Trophoblast cell (in vitro differentiated cells and primary cell): ENCODE measurements at regions not wholly inside any gene's neighbourhood (a gene's known extent, or its start where the extent isn't known, plus 50 kb on each side); places are given as distances from the start of the nearest gene placed in this dataset.

Experiments
- DNase-seq, 2 donors: peaks; one replicate each; pipeline ENCODE4 v3.0.0-alpha.2; 2016
- H2AFZ ChIP-seq: 2 replicates; pipeline ENCODE4 v1.6.1; 2013; ENCODE audit warnings: low read length, moderate library complexity, mild to moderate bottlenecking; ENCODE audit not compliant: insufficient read depth, poor library complexity
- H2AK5ac ChIP-seq: 2 replicates; pipeline ENCODE4 v1.6.1; 2013; ENCODE audit warnings: mild to moderate bottlenecking, low read length
- H2BK120ac ChIP-seq: 2 replicates; pipeline ENCODE4 v1.6.1; 2013; ENCODE audit warnings: low read length, mild to moderate bottlenecking, moderate library complexity; ENCODE audit not compliant: insufficient read depth, poor library complexity
- H2BK12ac ChIP-seq: 2 replicates; pipeline ENCODE4 v1.6.1; 2013; ENCODE audit warnings: mild to moderate bottlenecking, low read length, moderate library complexity
- H2BK5ac ChIP-seq: 2 replicates; pipeline ENCODE4 v1.6.1; 2013; ENCODE audit warnings: low read length, low read depth, moderate library complexity, mild to moderate bottlenecking; ENCODE audit not compliant: poor library complexity
- H3K14ac ChIP-seq: 2 replicates; pipeline ENCODE4 v1.6.1; 2013; ENCODE audit warnings: mild to moderate bottlenecking, low read length
- H3K18ac ChIP-seq: 2 replicates; pipeline ENCODE4 v1.6.1; 2013; ENCODE audit warnings: mild to moderate bottlenecking, low read length
- H3K23ac ChIP-seq: 2 replicates; pipeline ENCODE4 v1.6.1; 2013; ENCODE audit warnings: low read length
- H3K27ac ChIP-seq: 2 replicates; pipeline ENCODE4 v1.5.1; 2013; ENCODE audit warnings: low read depth, mild to moderate bottlenecking, inconsistent platforms, low read length, moderate library complexity
- H3K27me3 ChIP-seq: 2 replicates; pipeline ENCODE4 v1.6.1; 2013; ENCODE audit warnings: inconsistent platforms, mild to moderate bottlenecking, low read length, moderate library complexity; ENCODE audit not compliant: insufficient read depth
- H3K36me3 ChIP-seq, 2 experiments: 1 replicate in 1 of 2; 2 replicates in 1 of 2; pipeline ENCODE4 v1.6.1; 2013; ENCODE audit warnings: low read length in 2 of 2, mild to moderate bottlenecking in 2 of 2, moderate library complexity in 1 of 2; ENCODE audit not compliant: insufficient read depth in 2 of 2, control insufficient read depth in 1 of 2
- H3K4ac ChIP-seq: 2 replicates; pipeline ENCODE4 v1.6.1; 2013; ENCODE audit warnings: low read depth, mild to moderate bottlenecking, low read length, moderate library complexity
- H3K4me1 ChIP-seq, 2 experiments: 1 replicate in 1 of 2; 2 replicates in 1 of 2; pipeline ENCODE4 v1.6.1; 2013; ENCODE audit warnings: low read length in 2 of 2, mild to moderate bottlenecking in 2 of 2, moderate library complexity in 1 of 2; ENCODE audit not compliant: insufficient read depth in 2 of 2, control insufficient read depth in 1 of 2
- H3K4me2 ChIP-seq: 2 replicates; pipeline ENCODE4 v1.6.1; 2013; ENCODE audit warnings: inconsistent platforms, mild to moderate bottlenecking, low read length, moderate library complexity
- H3K4me3 ChIP-seq: 2 replicates; pipeline ENCODE4 v1.5.1; 2013; ENCODE audit warnings: mild to moderate bottlenecking, low read depth, low read length, inconsistent platforms
- H3K79me1 ChIP-seq: one replicate; pipeline ENCODE4 v1.6.1; 2013; ENCODE audit warnings: low read length
- H3K79me2 ChIP-seq: 2 replicates; pipeline ENCODE4 v1.6.1; 2013; ENCODE audit warnings: low read length, mild to moderate bottlenecking; ENCODE audit not compliant: control insufficient read depth, insufficient read depth, poor library complexity
- H3K9ac ChIP-seq: 2 replicates; pipeline ENCODE4 v1.6.1; 2013; ENCODE audit warnings: mild to moderate bottlenecking, low read length
- H3K9me3 ChIP-seq: 2 replicates; pipeline ENCODE4 v1.6.1; 2013; ENCODE audit warnings: low read depth, mild to moderate bottlenecking, control low read depth, inconsistent platforms, low read length; ENCODE audit not compliant: insufficient read depth
- H4K12ac ChIP-seq: 2 replicates; pipeline ENCODE4 v1.6.1; 2013; ENCODE audit warnings: low read depth, mild to moderate bottlenecking, low read length, moderate library complexity
- H4K8ac ChIP-seq: 2 replicates; pipeline ENCODE4 v1.6.1; 2013; ENCODE audit warnings: low read depth, mild to moderate bottlenecking, low read length, moderate library complexity
- H4K91ac ChIP-seq: one replicate; pipeline ENCODE4 v1.6.1; 2013; ENCODE audit warnings: low read depth, mild to moderate bottlenecking, low read length, moderate library complexity
- WGBS: extraction: QIAGEN DNeasy Blood & Tissue Kit; methylation state at CpG from one replicate; pipeline ENCODE4 v1.1.7; 2013; ENCODE audit warnings: missing lambda C conversion rate; ENCODE audit not compliant: insufficient read length, insufficient coverage; ENCODE audit errors: extremely low coverage; 5-methylcytosine and 5-hydroxymethylcytosine counted together

DNA sequence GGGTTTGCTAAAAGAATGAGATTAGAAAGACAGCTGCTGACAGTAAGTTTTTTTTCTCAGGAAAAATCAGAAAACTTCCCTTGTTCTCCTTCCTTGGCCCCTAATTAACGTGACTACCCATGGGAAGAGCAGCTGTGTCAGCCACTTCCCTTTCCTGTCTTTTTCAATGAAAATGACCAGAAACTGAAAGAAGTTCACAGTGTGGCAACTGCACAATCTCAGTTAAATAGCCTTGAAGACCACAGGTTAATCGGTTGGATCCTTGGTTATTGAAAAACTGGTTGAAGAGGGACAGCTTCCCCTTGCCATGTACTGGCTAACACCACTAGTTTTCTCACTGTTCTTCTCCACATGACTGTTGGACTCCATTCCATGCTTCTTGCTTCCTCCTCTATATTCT is 148.8 kb upstream of the AGR3 start:
- Histone ChIP-seq H4K8ac (no peak overlapping the region), H3K9me3 (peaks cover 2% of the 10 kb centered on the region), H3K36me3 (no peaks in the 10 kb centered on the region), H3K4me2 (no peak overlapping the region), H2BK12ac (no peak overlapping the region), H3K4me3 (no peak overlapping the region), H3K14ac (no peak overlapping the region), H2BK5ac (no peak overlapping the region), H2AFZ (no peak overlapping the region), H3K23ac (no peak overlapping the region), H3K4me1 (peaks cover 0 to 2% of the 10 kb centered on the region in 2 experiments), H3K18ac (no peak overlapping the region), H4K12ac (no peak overlapping the region), H3K27me3 (no peaks in the 10 kb centered on the region), H2AK5ac (no peak overlapping the region), H3K9ac (no peak overlapping the region), H4K91ac (no peak overlapping the region), H3K79me2 (peaks cover 2% of the 10 kb centered on the region), H3K27ac (no peak overlapping the region), H3K4ac (no peak overlapping the region), H3K79me1 (peaks cover 2% of the 10 kb centered on the region), H2BK120ac (no peak overlapping the region)
- DNase-seq: no peak
- WGBS: no CpG with 5 or more reads among the region's 2 CpGs

- Histone ChIP-seq H3K9me3 (peaks cover 2% of the 10 kb centered on the region), H3K23ac (no peak overlapping the region), H3K79me1 (peaks cover 2% of the 10 kb centered on the region), H3K27me3 (no peaks in the 10 kb centered on the region), H3K4ac (no peak overlapping the region), H4K12ac (no peak overlapping the region), H2BK12ac (no peak overlapping the region), H3K36me3 (no peaks in the 10 kb centered on the region), H2BK120ac (no peak overlapping the region), H3K9ac (no peak overlapping the region), H3K4me3 (no peak overlapping the region), H2AK5ac (no peak overlapping the region), H3K79me2 (peaks cover 2% of the 10 kb centered on the region), H3K14ac (no peak overlapping the region), H3K4me1 (peaks cover 0 to 2% of the 10 kb centered on the region in 2 experiments), H3K18ac (no peak overlapping the region), H2AFZ (no peak overlapping the region), H4K8ac (no peak overlapping the region), H2BK5ac (no peak overlapping the region), H3K27ac (no peak overlapping the region), H4K91ac (no peak overlapping the region), H3K4me2 (no peak overlapping the region)
- no CpG with 5 or more reads among the region's 1 CpG for WGBS
- peak in 1 of 2 donors; percentile 23 for DNase-seq
Observed at GRCh38 chr7:17031906-17032551, 150.2 kb upstream of the AGR3 start.

DNA sequence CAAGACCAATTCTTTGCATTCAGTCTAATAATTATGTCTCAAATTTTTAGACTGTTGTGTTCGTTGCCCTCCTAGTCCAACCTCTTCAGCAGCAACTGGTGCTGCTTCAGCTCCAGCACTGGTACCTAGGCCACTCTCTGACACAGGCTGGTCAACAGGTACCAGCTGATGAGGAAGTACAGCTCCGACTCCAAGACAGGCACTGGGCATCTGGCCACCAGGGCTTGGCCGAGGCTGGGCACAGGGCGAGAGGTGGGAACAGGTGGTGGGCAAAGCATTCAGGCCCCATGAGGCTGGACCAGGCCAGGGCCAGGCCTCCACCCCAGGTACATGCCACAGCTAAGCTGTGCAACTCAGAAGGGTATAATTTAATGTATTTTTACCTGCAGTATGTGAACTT is 151.5 kb upstream of the AGR3 start:
- DNase-seq: no peak
- no peak overlapping the region for H4K91ac ChIP-seq
- no peak overlapping the region for H3K4me3 ChIP-seq
- H3K79me2 ChIP-seq: peaks cover 2% of the 10 kb centered on the region
- no peaks in the 10 kb centered on the region for H3K36me3 ChIP-seq
- peak overlapping the region; percentile 96 for H2BK12ac ChIP-seq
- peak overlapping the region; percentile 29 for H3K18ac ChIP-seq
- no peak overlapping the region for H3K4ac ChIP-seq
- H3K14ac ChIP-seq: peak overlapping the region; percentile 75
- H2AK5ac ChIP-seq: peak overlapping the region; percentile 95
- no peak overlapping the region for H4K12ac ChIP-seq
- no peak overlapping the region for H3K23ac ChIP-seq
- H3K79me1 ChIP-seq: peaks cover 2% of the 10 kb centered on the region
- H2AFZ ChIP-seq: no peak overlapping the region
- H4K8ac ChIP-seq: no peak overlapping the region
- H3K4me1 ChIP-seq: peaks cover 0 to 4% of the 10 kb centered on the region in 2 experiments
- no peak overlapping the region for H3K27ac ChIP-seq
- no peak overlapping the region for H2BK120ac ChIP-seq
- H3K9me3 ChIP-seq: peaks cover 2% of the 10 kb centered on the region
- H3K9ac ChIP-seq: no peak overlapping the region
- no peak overlapping the region for H3K4me2 ChIP-seq
- H3K27me3 ChIP-seq: no peaks in the 10 kb centered on the region
- H2BK5ac ChIP-seq: no peak overlapping the region
- WGBS: no CpG with 5 or more reads among the region's 4 CpGs

GRCh38 chr7:17036584-17036983 is 154.8 kb upstream of the AGR3 start:
- Histone ChIP-seq H4K12ac (no peak overlapping the region), H3K9ac (no peak overlapping the region), H3K27ac (no peak overlapping the region), H3K23ac (no peak overlapping the region), H3K9me3 (peaks cover 2% of the 10 kb centered on the region), H3K79me2 (peaks cover 2% of the 10 kb centered on the region), H2BK5ac (no peak overlapping the region), H3K14ac (no peak overlapping the region), H3K4me2 (no peak overlapping the region), H2BK120ac (no peak overlapping the region), H2AK5ac (no peak overlapping the region), H3K27me3 (no peaks in the 10 kb centered on the region), H3K36me3 (no peaks in the 10 kb centered on the region), H3K18ac (no peak overlapping the region), H2BK12ac (no peak overlapping the region), H3K4me3 (no peak overlapping the region), H4K8ac (no peak overlapping the region), H3K4ac (no peak overlapping the region), H3K4me1 (peaks cover 2 to 6% of the 10 kb centered on the region in 2 experiments), H4K91ac (no peak overlapping the region), H2AFZ (no peak overlapping the region), H3K79me1 (peaks cover 7% of the 10 kb centered on the region)
- DNase-seq: no peak
- WGBS: no CpG with 5 or more reads among the region's 2 CpGs
